ENCODE measurements at regions not wholly inside any gene's neighbourhood (a gene's known extent, or its start where the extent isn't known, plus 50 kb on each side); places are given as distances from the start of the nearest gene placed in this dataset.

DNA sequence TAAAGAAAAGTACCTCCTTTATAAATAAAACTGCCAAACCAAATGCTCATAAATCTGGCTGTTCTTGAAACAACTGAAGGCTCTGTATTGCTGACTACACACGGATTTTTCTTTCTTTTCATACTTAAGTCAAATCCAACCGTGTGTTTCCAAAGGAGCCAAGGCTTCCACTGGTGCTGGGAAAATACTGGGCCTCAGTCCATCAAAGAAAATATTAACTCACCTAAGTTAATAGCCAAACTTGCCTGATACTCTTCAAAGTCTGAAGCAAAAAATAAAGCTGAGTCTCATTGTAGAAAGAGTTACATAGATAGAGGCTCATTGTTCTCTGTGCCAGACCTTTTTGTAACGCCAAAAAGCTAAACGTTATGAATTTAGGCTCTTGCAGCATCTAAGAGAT is 350.4 kb upstream of the CDH9 start:
- Histone ChIP-seq H3K4me1 (ENCODE audit: control insufficient read depth in 1 of 2, insufficient read depth in 2 of 2, low read length in 2 of 2) (no peaks in the 10 kb centered on the region), H3K27me3 (ENCODE audit: low read depth, low read length) (no peaks in the 10 kb centered on the region), H3K36me3 (ENCODE audit: control insufficient read depth in 1 of 2, insufficient read depth in 2 of 2, low read length in 2 of 2) (no peaks in the 10 kb centered on the region), H3K9me3 (ENCODE audit: control insufficient read depth in 1 of 2, low read length in 2 of 2) (no peaks in the 10 kb centered on the region), H3K4me3 (ENCODE audit: low read depth in 1 of 2, low read length in 2 of 2) (no peak overlapping the region), H3K27ac (ENCODE audit: low read length) (no peak overlapping the region)

GRCh38 chr5:27387535-27388073 is 349.2 kb upstream of the CDH9 start:
- no peaks in the 10 kb centered on the region for H3K9me3 ChIP-seq (ENCODE audit: control insufficient read depth in 1 of 2, low read length in 2 of 2)
- H3K4me3 ChIP-seq (ENCODE audit: low read depth in 1 of 2, low read length in 2 of 2): no peak overlapping the region
- no peaks in the 10 kb centered on the region for H3K4me1 ChIP-seq (ENCODE audit: control insufficient read depth in 1 of 2, insufficient read depth in 2 of 2, low read length in 2 of 2)
- H3K27me3 ChIP-seq (ENCODE audit: low read depth, low read length): no peaks in the 10 kb centered on the region
- no peaks in the 10 kb centered on the region for H3K36me3 ChIP-seq (ENCODE audit: control insufficient read depth in 1 of 2, insufficient read depth in 2 of 2, low read length in 2 of 2)
- H3K27ac ChIP-seq (ENCODE audit: low read length): no peak overlapping the region

GRCh38 chr5:27381686-27382085 is 343.3 kb upstream of the CDH9 start:
- Histone ChIP-seq H3K4me1 (ENCODE audit: control insufficient read depth in 1 of 2, insufficient read depth in 2 of 2, low read length in 2 of 2) (no peaks in the 10 kb centered on the region), H3K27ac (ENCODE audit: low read length) (no peak overlapping the region), H3K4me3 (ENCODE audit: low read depth in 1 of 2, low read length in 2 of 2) (no peak overlapping the region), H3K27me3 (ENCODE audit: low read depth, low read length) (no peaks in the 10 kb centered on the region), H3K36me3 (ENCODE audit: control insufficient read depth in 1 of 2, insufficient read depth in 2 of 2, low read length in 2 of 2) (no peaks in the 10 kb centered on the region), H3K9me3 (ENCODE audit: control insufficient read depth in 1 of 2, low read length in 2 of 2) (no peaks in the 10 kb centered on the region)

DNA sequence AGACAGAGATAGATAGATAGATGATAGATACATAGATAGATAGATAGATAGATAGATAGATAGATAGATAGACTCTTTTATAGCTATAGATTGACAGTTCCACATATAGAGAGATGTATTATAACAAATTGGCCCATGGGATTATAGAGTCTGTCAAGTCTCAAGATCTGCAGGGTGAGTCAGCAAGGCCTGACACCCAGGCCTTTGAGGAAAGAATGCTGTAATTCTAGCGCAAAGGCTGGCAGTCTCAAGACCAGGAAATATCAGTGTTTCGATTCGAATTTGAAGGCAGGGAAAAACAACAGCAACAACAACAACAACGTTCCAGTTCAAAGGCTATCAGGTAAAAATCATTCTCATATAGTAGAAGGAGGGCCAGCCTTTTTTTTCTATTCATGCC is 339.2 kb upstream of the CDH9 start:
- Histone ChIP-seq H3K27me3 (ENCODE audit: low read depth, low read length) (no peaks in the 10 kb centered on the region), H3K4me1 (ENCODE audit: control insufficient read depth in 1 of 2, insufficient read depth in 2 of 2, low read length in 2 of 2) (no peaks in the 10 kb centered on the region), H3K9me3 (ENCODE audit: control insufficient read depth in 1 of 2, low read length in 2 of 2) (no peaks in the 10 kb centered on the region), H3K36me3 (ENCODE audit: control insufficient read depth in 1 of 2, insufficient read depth in 2 of 2, low read length in 2 of 2) (no peaks in the 10 kb centered on the region), H3K4me3 (ENCODE audit: low read depth in 1 of 2, low read length in 2 of 2) (no peak overlapping the region), H3K27ac (ENCODE audit: low read length) (no peak overlapping the region)

GRCh38 chr5:27353970-27354369 is 315.6 kb upstream of the CDH9 start:
- H3K27ac ChIP-seq (ENCODE audit: low read length): no peak overlapping the region
- H3K27me3 ChIP-seq (ENCODE audit: low read depth, low read length): no peaks in the 10 kb centered on the region
- peaks cover 0 to 4% of the 10 kb centered on the region in 2 donors for H3K9me3 ChIP-seq (ENCODE audit: control insufficient read depth in 1 of 2, low read length in 2 of 2)
- no peaks in the 10 kb centered on the region for H3K4me1 ChIP-seq (ENCODE audit: control insufficient read depth in 1 of 2, insufficient read depth in 2 of 2, low read length in 2 of 2)
- no peaks in the 10 kb centered on the region for H3K36me3 ChIP-seq (ENCODE audit: control insufficient read depth in 1 of 2, insufficient read depth in 2 of 2, low read length in 2 of 2)
- H3K4me3 ChIP-seq (ENCODE audit: low read depth in 1 of 2, low read length in 2 of 2): no peak overlapping the region

DNA sequence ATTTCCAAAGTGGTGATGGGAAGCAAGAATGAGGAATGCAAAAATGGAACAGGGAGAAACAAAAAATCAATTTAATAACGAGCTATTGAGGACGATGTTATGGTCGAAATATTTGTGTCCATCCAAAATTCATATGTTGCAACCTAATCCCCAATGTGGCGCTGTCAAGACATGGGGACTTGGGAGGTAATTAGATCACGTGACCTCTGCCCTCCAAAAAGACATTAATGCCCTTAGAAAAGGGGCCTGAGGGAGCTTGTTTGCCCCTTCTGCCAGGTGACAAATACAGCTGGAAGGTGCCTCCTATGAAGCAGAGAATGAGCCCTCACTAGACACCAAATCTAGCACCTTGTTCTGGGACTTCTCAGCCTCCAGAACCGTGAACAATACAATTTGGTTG is 315.2 kb upstream of the CDH9 start:
- Histone ChIP-seq H3K4me3 (ENCODE audit: low read depth in 1 of 2, low read length in 2 of 2) (no peak overlapping the region), H3K36me3 (ENCODE audit: control insufficient read depth in 1 of 2, insufficient read depth in 2 of 2, low read length in 2 of 2) (no peaks in the 10 kb centered on the region), H3K9me3 (ENCODE audit: control insufficient read depth in 1 of 2, low read length in 2 of 2) (peaks cover 0 to 4% of the 10 kb centered on the region in 2 donors), H3K4me1 (ENCODE audit: control insufficient read depth in 1 of 2, insufficient read depth in 2 of 2, low read length in 2 of 2) (no peaks in the 10 kb centered on the region), H3K27me3 (ENCODE audit: low read depth, low read length) (no peaks in the 10 kb centered on the region), H3K27ac (ENCODE audit: low read length) (no peak overlapping the region)

DNA sequence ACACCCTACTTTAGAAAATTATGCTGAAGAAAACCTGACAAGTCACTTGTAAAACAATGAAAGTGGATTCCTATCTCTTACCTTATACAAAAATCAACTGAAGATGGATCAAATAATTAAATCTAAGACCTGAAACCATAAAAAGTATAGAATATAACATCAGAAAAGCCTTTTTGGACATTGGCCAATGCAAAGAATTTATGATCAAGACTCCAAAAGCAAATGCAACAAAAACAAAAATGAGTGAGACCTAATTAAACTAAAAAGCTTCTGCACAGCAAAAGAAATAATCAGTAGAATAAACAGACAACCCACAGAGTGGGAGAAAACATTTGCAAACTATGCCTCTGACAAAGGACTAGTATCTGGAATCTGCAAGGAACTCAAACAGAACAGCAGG is 303.0 kb upstream of the CDH9 start:
- H3K9me3 ChIP-seq (ENCODE audit: control insufficient read depth in 1 of 2, low read length in 2 of 2): no peaks in the 10 kb centered on the region
- no peaks in the 10 kb centered on the region for H3K4me1 ChIP-seq (ENCODE audit: control insufficient read depth in 1 of 2, insufficient read depth in 2 of 2, low read length in 2 of 2)

GRCh38 chr5:27336817-27337216 is 298.4 kb upstream of the CDH9 start:
- H3K4me1 ChIP-seq (ENCODE audit: control insufficient read depth in 1 of 2, insufficient read depth in 2 of 2, low read length in 2 of 2): no peaks in the 10 kb centered on the region
- H3K4me3 ChIP-seq (ENCODE audit: low read depth in 1 of 2, low read length in 2 of 2): no peak overlapping the region
- H3K27me3 ChIP-seq (ENCODE audit: low read depth, low read length): no peaks in the 10 kb centered on the region
- no peaks in the 10 kb centered on the region for H3K36me3 ChIP-seq (ENCODE audit: control insufficient read depth in 1 of 2, insufficient read depth in 2 of 2, low read length in 2 of 2)
- no peak overlapping the region for H3K27ac ChIP-seq (ENCODE audit: low read length)
- H3K9me3 ChIP-seq (ENCODE audit: control insufficient read depth in 1 of 2, low read length in 2 of 2): no peaks in the 10 kb centered on the region

More for the DNA sequence above, 303.0 kb upstream of the CDH9 start:
- Histone ChIP-seq H3K36me3 (ENCODE audit: control insufficient read depth in 1 of 2, insufficient read depth in 2 of 2, low read length in 2 of 2) (no peaks in the 10 kb centered on the region), H3K4me3 (ENCODE audit: low read depth in 1 of 2, low read length in 2 of 2) (no peak overlapping the region), H3K27ac (ENCODE audit: low read length) (no peak overlapping the region), H3K27me3 (ENCODE audit: low read depth, low read length) (no peaks in the 10 kb centered on the region)

- Histone ChIP-seq H3K4me3 (ENCODE audit: low read depth in 1 of 2, low read length in 2 of 2) (no peak overlapping the region), H3K4me1 (ENCODE audit: control insufficient read depth in 1 of 2, insufficient read depth in 2 of 2, low read length in 2 of 2) (no peaks in the 10 kb centered on the region), H3K27ac (ENCODE audit: low read length) (no peak overlapping the region), H3K9me3 (ENCODE audit: control insufficient read depth in 1 of 2, low read length in 2 of 2) (no peaks in the 10 kb centered on the region), H3K36me3 (ENCODE audit: control insufficient read depth in 1 of 2, insufficient read depth in 2 of 2, low read length in 2 of 2) (no peaks in the 10 kb centered on the region), H3K27me3 (ENCODE audit: low read depth, low read length) (no peaks in the 10 kb centered on the region)
Measured at GRCh38 chr5:27328480-27328879, 290.1 kb upstream of the CDH9 start.

DNA sequence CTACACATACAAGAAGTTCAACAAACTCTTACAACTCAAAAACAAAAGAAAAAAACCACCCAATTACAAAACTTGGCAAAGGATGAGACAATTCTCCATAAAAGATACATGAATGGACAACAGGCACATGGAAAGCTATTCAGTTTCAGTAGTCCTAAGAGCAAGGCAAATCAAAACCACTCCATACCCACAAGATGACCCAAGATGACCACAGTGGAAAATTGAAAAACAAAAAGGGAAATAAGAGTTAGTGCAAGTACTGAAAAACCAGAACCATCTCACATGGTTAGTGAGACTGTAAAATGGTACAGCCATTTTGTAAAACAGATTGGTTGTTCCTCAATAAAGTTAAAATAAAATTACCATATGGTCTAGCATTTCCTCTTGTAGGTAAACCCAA is 287.1 kb upstream of the CDH9 start:
- Histone ChIP-seq H3K27ac (ENCODE audit: low read length) (no peak overlapping the region), H3K27me3 (ENCODE audit: low read depth, low read length) (no peaks in the 10 kb centered on the region), H3K4me1 (ENCODE audit: control insufficient read depth in 1 of 2, insufficient read depth in 2 of 2, low read length in 2 of 2) (no peaks in the 10 kb centered on the region), H3K4me3 (ENCODE audit: low read depth in 1 of 2, low read length in 2 of 2) (no peak overlapping the region), H3K9me3 (ENCODE audit: control insufficient read depth in 1 of 2, low read length in 2 of 2) (no peaks in the 10 kb centered on the region), H3K36me3 (ENCODE audit: control insufficient read depth in 1 of 2, insufficient read depth in 2 of 2, low read length in 2 of 2) (no peaks in the 10 kb centered on the region)

- Histone ChIP-seq H3K4me3 (ENCODE audit: low read depth in 1 of 2, low read length in 2 of 2) (no peak overlapping the region), H3K27me3 (ENCODE audit: low read depth, low read length) (no peaks in the 10 kb centered on the region), H3K9me3 (ENCODE audit: control insufficient read depth in 1 of 2, low read length in 2 of 2) (no peaks in the 10 kb centered on the region), H3K4me1 (ENCODE audit: control insufficient read depth in 1 of 2, insufficient read depth in 2 of 2, low read length in 2 of 2) (no peaks in the 10 kb centered on the region), H3K27ac (ENCODE audit: low read length) (no peak overlapping the region), H3K36me3 (ENCODE audit: control insufficient read depth in 1 of 2, insufficient read depth in 2 of 2, low read length in 2 of 2) (no peaks in the 10 kb centered on the region)
Measured at GRCh38 chr5:27318701-27319100, 280.3 kb upstream of the CDH9 start.

DNA sequence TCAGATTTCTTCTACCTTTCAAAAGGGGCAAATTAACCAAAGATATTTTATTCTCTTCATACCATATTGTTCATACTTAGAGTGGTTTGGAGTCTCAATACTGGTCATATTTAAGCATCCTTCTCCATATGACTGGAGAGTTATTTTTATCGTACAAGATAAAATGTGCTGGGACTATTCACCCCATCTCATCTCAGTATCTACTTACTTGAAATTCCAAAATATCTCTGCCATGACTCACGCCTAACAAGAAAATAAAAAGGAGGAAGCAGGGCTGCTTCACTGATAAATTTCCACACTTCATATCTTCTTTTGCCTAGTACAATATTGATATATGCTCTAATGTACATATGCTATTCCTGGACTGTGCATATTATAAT is 277.9 kb upstream of the CDH9 start:
- no peak overlapping the region for H3K27ac ChIP-seq (ENCODE audit: low read length)
- no peaks in the 10 kb centered on the region for H3K4me1 ChIP-seq (ENCODE audit: control insufficient read depth in 1 of 2, insufficient read depth in 2 of 2, low read length in 2 of 2)
- H3K27me3 ChIP-seq (ENCODE audit: low read depth, low read length): no peaks in the 10 kb centered on the region
- no peaks in the 10 kb centered on the region for H3K9me3 ChIP-seq (ENCODE audit: control insufficient read depth in 1 of 2, low read length in 2 of 2)
- no peaks in the 10 kb centered on the region for H3K36me3 ChIP-seq (ENCODE audit: control insufficient read depth in 1 of 2, insufficient read depth in 2 of 2, low read length in 2 of 2)
- no peak overlapping the region for H3K4me3 ChIP-seq (ENCODE audit: low read depth in 1 of 2, low read length in 2 of 2)

Data from muscle layer of duodenum (tissue), 2 donors.